ENCODE measurements at regions not wholly inside any gene's neighbourhood (a gene's known extent, or its start where the extent isn't known, plus 50 kb on each side); places are given as distances from the start of the nearest gene placed in this dataset.

DNA sequence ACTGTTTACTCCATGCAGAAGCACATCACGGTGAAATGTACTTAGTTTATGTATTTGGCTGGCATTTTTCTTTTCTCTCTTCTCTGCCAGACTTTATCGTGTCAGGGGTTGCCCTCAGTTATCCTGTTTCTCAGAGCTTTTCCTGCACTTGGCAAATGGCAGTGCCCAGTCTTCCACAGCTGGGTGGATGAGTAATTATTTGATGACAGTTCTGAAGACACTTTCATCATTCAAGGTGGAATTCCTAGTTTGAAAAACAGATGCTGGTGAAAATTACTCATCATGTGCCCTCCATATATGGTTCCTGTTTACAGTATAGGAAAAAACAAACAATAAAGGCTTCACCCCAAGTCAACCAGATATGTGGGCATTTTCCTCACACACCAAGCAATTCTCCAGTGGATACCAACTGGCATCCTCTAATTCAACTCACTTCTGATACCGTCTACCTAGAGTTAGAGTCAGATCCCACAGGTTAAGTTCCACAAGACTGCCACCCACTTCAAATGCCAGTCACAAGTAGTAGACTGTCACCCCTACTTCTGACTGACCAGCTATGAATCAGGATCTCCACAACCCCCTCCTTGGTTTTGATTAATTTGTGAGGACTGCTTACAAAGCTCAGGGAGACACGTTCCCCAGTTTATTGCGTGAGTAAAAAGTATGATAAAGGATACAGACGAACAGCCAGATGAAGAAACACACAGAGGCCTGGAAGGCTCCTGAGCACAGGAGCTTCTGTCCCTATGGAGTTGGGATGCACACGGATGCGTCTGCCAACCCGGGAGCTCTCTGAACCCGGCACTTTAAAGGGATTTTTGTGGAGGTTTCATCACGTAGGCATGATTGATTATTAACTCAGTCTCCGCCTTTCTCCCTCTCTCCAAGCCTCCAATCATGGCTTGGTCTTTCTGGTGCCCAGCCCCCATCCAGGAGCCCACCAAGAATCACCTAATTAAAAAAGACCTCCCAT lies 72.9 kb downstream of the CLDN34 start:
- no peak for DNase-seq (ENCODE audit: low spot score)
- Histone ChIP-seq H3K9me3 (ENCODE audit: severe bottlenecking) (no peaks in the 10 kb centered on the region), H3K36me3 (ENCODE audit: low read depth) (no peaks in the 10 kb centered on the region), H3K27ac (ENCODE audit: poor library complexity, severe bottlenecking) (no peak overlapping the region), H3K27me3 (ENCODE audit: insufficient read depth, poor library complexity, severe bottlenecking) (no peaks in the 10 kb centered on the region), H3K4me3 (ENCODE audit: severe bottlenecking) (no peak overlapping the region), H3K4me1 (ENCODE audit: insufficient read depth, poor library complexity, severe bottlenecking) (peaks cover 8% of the 10 kb centered on the region)
- TF ChIP-seq, protein P1, sequence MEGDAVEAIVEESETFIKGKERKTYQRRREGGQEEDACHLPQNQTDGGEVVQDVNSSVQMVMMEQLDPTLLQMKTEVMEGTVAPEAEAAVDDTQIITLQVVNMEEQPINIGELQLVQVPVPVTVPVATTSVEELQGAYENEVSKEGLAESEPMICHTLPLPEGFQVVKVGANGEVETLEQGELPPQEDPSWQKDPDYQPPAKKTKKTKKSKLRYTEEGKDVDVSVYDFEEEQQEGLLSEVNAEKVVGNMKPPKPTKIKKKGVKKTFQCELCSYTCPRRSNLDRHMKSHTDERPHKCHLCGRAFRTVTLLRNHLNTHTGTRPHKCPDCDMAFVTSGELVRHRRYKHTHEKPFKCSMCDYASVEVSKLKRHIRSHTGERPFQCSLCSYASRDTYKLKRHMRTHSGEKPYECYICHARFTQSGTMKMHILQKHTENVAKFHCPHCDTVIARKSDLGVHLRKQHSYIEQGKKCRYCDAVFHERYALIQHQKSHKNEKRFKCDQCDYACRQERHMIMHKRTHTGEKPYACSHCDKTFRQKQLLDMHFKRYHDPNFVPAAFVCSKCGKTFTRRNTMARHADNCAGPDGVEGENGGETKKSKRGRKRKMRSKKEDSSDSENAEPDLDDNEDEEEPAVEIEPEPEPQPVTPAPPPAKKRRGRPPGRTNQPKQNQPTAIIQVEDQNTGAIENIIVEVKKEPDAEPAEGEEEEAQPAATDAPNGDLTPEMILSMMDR (IDR thresholded peaks at IDR 0.05; ENCODE audit: poor library complexity, severe bottlenecking), result no peak
- ATAC-seq (ENCODE audit: low read depth), result peak; percentile 74

GRCh38 chrX:10040961-10041360 lies 73.8 kb downstream of the CLDN34 start:
- DNase-seq (ENCODE audit: low spot score) (no peak), ATAC-seq (ENCODE audit: low read depth) (no peak)
- Histone ChIP-seq H3K27ac (ENCODE audit: poor library complexity, severe bottlenecking) (no peak overlapping the region), H3K4me1 (ENCODE audit: insufficient read depth, poor library complexity, severe bottlenecking) (peaks cover 8% of the 10 kb centered on the region), H3K27me3 (ENCODE audit: insufficient read depth, poor library complexity, severe bottlenecking) (no peaks in the 10 kb centered on the region), H3K36me3 (ENCODE audit: low read depth) (no peaks in the 10 kb centered on the region), H3K9me3 (ENCODE audit: severe bottlenecking) (no peaks in the 10 kb centered on the region), H3K4me3 (ENCODE audit: severe bottlenecking) (no peak overlapping the region)
- TF ChIP-seq, protein P1 (IDR thresholded peaks at IDR 0.05; ENCODE audit: poor library complexity, severe bottlenecking), result no peak

DNA sequence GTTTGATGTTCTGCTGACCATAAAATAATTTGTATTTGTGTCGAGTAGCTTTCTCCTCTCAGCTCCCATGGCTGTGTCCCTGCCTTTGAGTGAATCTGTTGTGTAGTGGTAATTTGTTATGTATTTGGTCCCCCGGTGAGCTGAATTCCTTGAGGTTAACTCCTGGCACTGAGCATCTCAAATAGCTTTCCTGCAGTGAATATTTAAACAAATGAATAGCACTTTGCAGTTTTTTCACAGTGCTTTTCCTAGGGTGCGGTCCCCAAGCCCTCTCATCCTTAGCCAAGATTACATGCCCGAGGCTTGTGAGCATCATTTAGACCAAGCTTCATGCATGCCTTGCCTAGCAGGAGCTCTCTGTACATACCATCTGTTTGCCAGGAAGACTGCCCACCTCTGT lies 74.2 kb downstream of the CLDN34 start:
- Histone ChIP-seq H3K27me3 (ENCODE audit: insufficient read depth, poor library complexity, severe bottlenecking) (no peaks in the 10 kb centered on the region), H3K9me3 (ENCODE audit: severe bottlenecking) (no peaks in the 10 kb centered on the region), H3K27ac (ENCODE audit: poor library complexity, severe bottlenecking) (no peak overlapping the region), H3K4me1 (ENCODE audit: insufficient read depth, poor library complexity, severe bottlenecking) (peaks cover 8% of the 10 kb centered on the region), H3K36me3 (ENCODE audit: low read depth) (no peaks in the 10 kb centered on the region), H3K4me3 (ENCODE audit: severe bottlenecking) (no peak overlapping the region)
- DNase-seq (ENCODE audit: low spot score), result no peak
- TF ChIP-seq, protein P1 (IDR thresholded peaks at IDR 0.05; ENCODE audit: poor library complexity, severe bottlenecking), result no peak
- ATAC-seq (ENCODE audit: low read depth), result no peak

- TF ChIP-seq, protein P1 (IDR thresholded peaks at IDR 0.05; ENCODE audit: poor library complexity, severe bottlenecking), result no peak
- peaks cover 8% of the 10 kb centered on the region for H3K4me1 ChIP-seq (ENCODE audit: insufficient read depth, poor library complexity, severe bottlenecking)
- H3K36me3 ChIP-seq (ENCODE audit: low read depth), result no peaks in the 10 kb centered on the region
- no peaks in the 10 kb centered on the region for H3K9me3 ChIP-seq (ENCODE audit: severe bottlenecking)
- ATAC-seq (ENCODE audit: low read depth) (no peak), DNase-seq (ENCODE audit: low spot score) (no peak)
- H3K27me3 ChIP-seq (ENCODE audit: insufficient read depth, poor library complexity, severe bottlenecking), result no peaks in the 10 kb centered on the region
- H3K27ac ChIP-seq (ENCODE audit: poor library complexity, severe bottlenecking), result no peak overlapping the region
- H3K4me3 ChIP-seq (ENCODE audit: severe bottlenecking), result no peak overlapping the region
Observed at GRCh38 chrX:10042055-10042454, 74.9 kb downstream of the CLDN34 start.

GRCh38 chrX:10043386-10043785 lies 76.2 kb downstream of the CLDN34 start:
- TF ChIP-seq, protein P1 (IDR thresholded peaks at IDR 0.05; ENCODE audit: poor library complexity, severe bottlenecking), result no peak
- ATAC-seq (ENCODE audit: low read depth), result no peak
- no peak for DNase-seq (ENCODE audit: low spot score)
- H3K27ac ChIP-seq (ENCODE audit: poor library complexity, severe bottlenecking), result no peak overlapping the region
- H3K36me3 ChIP-seq (ENCODE audit: low read depth), result no peaks in the 10 kb centered on the region
- H3K4me1 ChIP-seq (ENCODE audit: insufficient read depth, poor library complexity, severe bottlenecking), result peaks cover 8% of the 10 kb centered on the region
- H3K4me3 ChIP-seq (ENCODE audit: severe bottlenecking), result no peak overlapping the region
- H3K27me3 ChIP-seq (ENCODE audit: insufficient read depth, poor library complexity, severe bottlenecking), result no peaks in the 10 kb centered on the region
- no peaks in the 10 kb centered on the region for H3K9me3 ChIP-seq (ENCODE audit: severe bottlenecking)
